ENCODE measurements at regions not wholly inside any gene's neighbourhood (a gene's known extent, or its start where the extent isn't known, plus 50 kb on each side); places are given as distances from the start of the nearest gene placed in this dataset.

- no peak overlapping the region for H3K27ac ChIP-seq (ENCODE audit: insufficient read depth, low read depth, low read length, poor library complexity, severe bottlenecking)
- H3K4me3 ChIP-seq (ENCODE audit: insufficient read depth, low read depth, low read length), result no peak overlapping the region
- no peaks in the 10 kb centered on the region for H3K9me3 ChIP-seq (ENCODE audit: control insufficient read depth, low read length)
- no peaks in the 10 kb centered on the region for H3K27me3 ChIP-seq (ENCODE audit: control insufficient read depth, insufficient read depth, low read length, poor library complexity, severe bottlenecking)
- no peaks in the 10 kb centered on the region for H3K4me1 ChIP-seq (ENCODE audit: control insufficient read depth, insufficient read depth, low read length)
- WGBS, 2 experiments, result 71 to 73% methylated on average over 3 of the region's 3 CpGs
- no peaks in the 10 kb centered on the region for H3K36me3 ChIP-seq (ENCODE audit: control insufficient read depth, insufficient read depth, low read length)
These were observed 664.7 kb upstream of the NEGR1 start for GRCh38 chr1:72946903-72947499.

- Histone ChIP-seq H3K27ac (ENCODE audit: insufficient read depth, low read depth, low read length, poor library complexity, severe bottlenecking) (no peak overlapping the region), H3K4me3 (ENCODE audit: insufficient read depth, low read depth, low read length) (no peak overlapping the region), H3K27me3 (ENCODE audit: control insufficient read depth, insufficient read depth, low read length, poor library complexity, severe bottlenecking) (no peaks in the 10 kb centered on the region), H3K36me3 (ENCODE audit: control insufficient read depth, insufficient read depth, low read length) (no peaks in the 10 kb centered on the region), H3K9me3 (ENCODE audit: control insufficient read depth, low read length) (no peaks in the 10 kb centered on the region), H3K4me1 (ENCODE audit: control insufficient read depth, insufficient read depth, low read length) (no peaks in the 10 kb centered on the region)
- 88 to 89% methylated on average over 2 of the region's 2 CpGs for WGBS, 2 experiments
These were observed 659.7 kb upstream of the NEGR1 start for GRCh38 chr1:72942008-72942407.

- Histone ChIP-seq H3K36me3 (ENCODE audit: control insufficient read depth, insufficient read depth, low read length) (no peaks in the 10 kb centered on the region), H3K9me3 (ENCODE audit: control insufficient read depth, low read length) (no peaks in the 10 kb centered on the region), H3K27me3 (ENCODE audit: control insufficient read depth, insufficient read depth, low read length, poor library complexity, severe bottlenecking) (no peaks in the 10 kb centered on the region), H3K27ac (ENCODE audit: insufficient read depth, low read depth, low read length, poor library complexity, severe bottlenecking) (no peak overlapping the region), H3K4me3 (ENCODE audit: insufficient read depth, low read depth, low read length) (no peak overlapping the region), H3K4me1 (ENCODE audit: control insufficient read depth, insufficient read depth, low read length) (no peaks in the 10 kb centered on the region)
- WGBS, 2 experiments, result 88 to 100% methylated on average over 1 of the region's 1 CpG
These were observed 656.1 kb upstream of the NEGR1 start for GRCh38 chr1:72938408-72938807.

- Histone ChIP-seq H3K27me3 (ENCODE audit: control insufficient read depth, insufficient read depth, low read length, poor library complexity, severe bottlenecking) (no peaks in the 10 kb centered on the region), H3K4me3 (ENCODE audit: insufficient read depth, low read depth, low read length) (no peak overlapping the region), H3K36me3 (ENCODE audit: control insufficient read depth, insufficient read depth, low read length) (no peaks in the 10 kb centered on the region), H3K9me3 (ENCODE audit: control insufficient read depth, low read length) (no peaks in the 10 kb centered on the region), H3K27ac (ENCODE audit: insufficient read depth, low read depth, low read length, poor library complexity, severe bottlenecking) (no peak overlapping the region), H3K4me1 (ENCODE audit: control insufficient read depth, insufficient read depth, low read length) (no peaks in the 10 kb centered on the region)
- 80 to 94% methylated on average over 1 of the region's 1 CpG for WGBS, 2 experiments
These were observed 655.6 kb upstream of the NEGR1 start for GRCh38 chr1:72937905-72938304.

GRCh38 chr1:72936942-72937341 is 654.6 kb upstream of the NEGR1 start:
- Histone ChIP-seq H3K27me3 (ENCODE audit: control insufficient read depth, insufficient read depth, low read length, poor library complexity, severe bottlenecking) (no peaks in the 10 kb centered on the region), H3K9me3 (ENCODE audit: control insufficient read depth, low read length) (no peaks in the 10 kb centered on the region), H3K4me1 (ENCODE audit: control insufficient read depth, insufficient read depth, low read length) (no peaks in the 10 kb centered on the region), H3K27ac (ENCODE audit: insufficient read depth, low read depth, low read length, poor library complexity, severe bottlenecking) (no peak overlapping the region), H3K4me3 (ENCODE audit: insufficient read depth, low read depth, low read length) (no peak overlapping the region), H3K36me3 (ENCODE audit: control insufficient read depth, insufficient read depth, low read length) (no peaks in the 10 kb centered on the region)
- 93 to 94% methylated on average over 8 of the region's 8 CpGs for WGBS, 2 experiments

GRCh38 chr1:72936151-72936740 is 653.9 kb upstream of the NEGR1 start:
- Histone ChIP-seq H3K4me1 (ENCODE audit: control insufficient read depth, insufficient read depth, low read length) (no peaks in the 10 kb centered on the region), H3K4me3 (ENCODE audit: insufficient read depth, low read depth, low read length) (no peak overlapping the region), H3K9me3 (ENCODE audit: control insufficient read depth, low read length) (no peaks in the 10 kb centered on the region), H3K36me3 (ENCODE audit: control insufficient read depth, insufficient read depth, low read length) (no peaks in the 10 kb centered on the region), H3K27ac (ENCODE audit: insufficient read depth, low read depth, low read length, poor library complexity, severe bottlenecking) (no peak overlapping the region), H3K27me3 (ENCODE audit: control insufficient read depth, insufficient read depth, low read length, poor library complexity, severe bottlenecking) (no peaks in the 10 kb centered on the region)
- 87 to 93% methylated on average over 5 to 6 of the region's 6 CpGs for WGBS, 2 experiments

GRCh38 chr1:72932025-72932424 is 649.7 kb upstream of the NEGR1 start:
- Histone ChIP-seq H3K27me3 (ENCODE audit: control insufficient read depth, insufficient read depth, low read length, poor library complexity, severe bottlenecking) (no peaks in the 10 kb centered on the region), H3K9me3 (ENCODE audit: control insufficient read depth, low read length) (no peaks in the 10 kb centered on the region), H3K4me1 (ENCODE audit: control insufficient read depth, insufficient read depth, low read length) (no peaks in the 10 kb centered on the region), H3K36me3 (ENCODE audit: control insufficient read depth, insufficient read depth, low read length) (no peaks in the 10 kb centered on the region), H3K4me3 (ENCODE audit: insufficient read depth, low read depth, low read length) (no peak overlapping the region), H3K27ac (ENCODE audit: insufficient read depth, low read depth, low read length, poor library complexity, severe bottlenecking) (no peak overlapping the region)
- WGBS, 2 experiments, result 88 to 98% methylated on average over 2 of the region's 2 CpGs

GRCh38 chr1:72930528-72930927 is 648.2 kb upstream of the NEGR1 start:
- WGBS, 2 experiments, result 91 to 93% methylated on average over 3 of the region's 3 CpGs

GRCh38 chr1:72918940-72919339 is 636.6 kb upstream of the NEGR1 start:
- Histone ChIP-seq H3K4me1 (ENCODE audit: control insufficient read depth, insufficient read depth, low read length) (no peaks in the 10 kb centered on the region), H3K27me3 (ENCODE audit: control insufficient read depth, insufficient read depth, low read length, poor library complexity, severe bottlenecking) (no peaks in the 10 kb centered on the region), H3K9me3 (ENCODE audit: control insufficient read depth, low read length) (no peaks in the 10 kb centered on the region), H3K27ac (ENCODE audit: insufficient read depth, low read depth, low read length, poor library complexity, severe bottlenecking) (no peak overlapping the region), H3K36me3 (ENCODE audit: control insufficient read depth, insufficient read depth, low read length) (no peaks in the 10 kb centered on the region), H3K4me3 (ENCODE audit: insufficient read depth, low read depth, low read length) (no peak overlapping the region)
- WGBS, 2 experiments, result 86 to 100% methylated on average over 1 to 3 of the region's 4 CpGs

More at GRCh38 chr1:72930528-72930927, 648.2 kb upstream of the NEGR1 start:
- H3K4me1 ChIP-seq (ENCODE audit: control insufficient read depth, insufficient read depth, low read length), result no peaks in the 10 kb centered on the region
- H3K27ac ChIP-seq (ENCODE audit: insufficient read depth, low read depth, low read length, poor library complexity, severe bottlenecking), result no peak overlapping the region
- no peak overlapping the region for H3K4me3 ChIP-seq (ENCODE audit: insufficient read depth, low read depth, low read length)
- H3K27me3 ChIP-seq (ENCODE audit: control insufficient read depth, insufficient read depth, low read length, poor library complexity, severe bottlenecking), result no peaks in the 10 kb centered on the region
- H3K9me3 ChIP-seq (ENCODE audit: control insufficient read depth, low read length), result no peaks in the 10 kb centered on the region
- H3K36me3 ChIP-seq (ENCODE audit: control insufficient read depth, insufficient read depth, low read length), result no peaks in the 10 kb centered on the region

- Histone ChIP-seq H3K4me1 (ENCODE audit: control insufficient read depth, insufficient read depth, low read length) (no peaks in the 10 kb centered on the region), H3K27ac (ENCODE audit: insufficient read depth, low read depth, low read length, poor library complexity, severe bottlenecking) (no peak overlapping the region), H3K9me3 (ENCODE audit: control insufficient read depth, low read length) (no peaks in the 10 kb centered on the region), H3K36me3 (ENCODE audit: control insufficient read depth, insufficient read depth, low read length) (no peaks in the 10 kb centered on the region), H3K27me3 (ENCODE audit: control insufficient read depth, insufficient read depth, low read length, poor library complexity, severe bottlenecking) (no peaks in the 10 kb centered on the region), H3K4me3 (ENCODE audit: insufficient read depth, low read depth, low read length) (no peak overlapping the region)
- WGBS, 2 experiments, result 92 to 100% methylated on average over 1 of the region's 1 CpG
These were observed 635.6 kb upstream of the NEGR1 start for GRCh38 chr1:72917920-72918319.

Measured in ectodermal cell (in vitro differentiated cells).